ENCODE measurements at regions not wholly inside any gene's neighbourhood (a gene's known extent, or its start where the extent isn't known, plus 50 kb on each side); places are given as distances from the start of the nearest gene placed in this dataset.

DNA sequence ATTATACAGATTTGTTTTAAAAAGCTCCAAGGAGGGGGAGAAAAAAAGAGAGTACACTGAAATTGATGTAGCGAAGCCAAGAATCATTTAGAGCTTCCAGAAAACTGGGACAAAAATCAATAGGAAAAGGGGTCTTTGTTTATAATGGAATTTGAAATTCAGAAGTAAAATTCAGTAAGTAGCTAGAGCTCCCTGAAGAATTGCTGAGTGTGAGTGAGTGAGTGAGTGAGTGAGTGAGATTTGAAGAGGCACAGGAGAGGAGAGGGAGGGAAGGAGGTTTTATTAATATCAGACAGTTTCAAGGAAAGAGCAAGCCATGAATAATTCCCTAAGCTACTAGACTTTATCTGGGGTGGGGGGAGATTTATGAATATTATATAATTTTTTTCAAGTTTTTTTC is 60.7 kb upstream of the ARHGAP28 start:
- no peaks in the 10 kb centered on the region for H3K27me3 ChIP-seq (ENCODE audit: control insufficient read depth in 4 of 4, insufficient read depth in 4 of 4, low read length in 3 of 4)
- H3K9me3 ChIP-seq (ENCODE audit: control insufficient read depth in 4 of 4, low read length in 3 of 4): no peaks in the 10 kb centered on the region
- H3K9ac ChIP-seq (ENCODE audit: low read depth in 1 of 2, low read length in 2 of 2): no peak overlapping the region
- TF ChIP-seq, protein P1, sequence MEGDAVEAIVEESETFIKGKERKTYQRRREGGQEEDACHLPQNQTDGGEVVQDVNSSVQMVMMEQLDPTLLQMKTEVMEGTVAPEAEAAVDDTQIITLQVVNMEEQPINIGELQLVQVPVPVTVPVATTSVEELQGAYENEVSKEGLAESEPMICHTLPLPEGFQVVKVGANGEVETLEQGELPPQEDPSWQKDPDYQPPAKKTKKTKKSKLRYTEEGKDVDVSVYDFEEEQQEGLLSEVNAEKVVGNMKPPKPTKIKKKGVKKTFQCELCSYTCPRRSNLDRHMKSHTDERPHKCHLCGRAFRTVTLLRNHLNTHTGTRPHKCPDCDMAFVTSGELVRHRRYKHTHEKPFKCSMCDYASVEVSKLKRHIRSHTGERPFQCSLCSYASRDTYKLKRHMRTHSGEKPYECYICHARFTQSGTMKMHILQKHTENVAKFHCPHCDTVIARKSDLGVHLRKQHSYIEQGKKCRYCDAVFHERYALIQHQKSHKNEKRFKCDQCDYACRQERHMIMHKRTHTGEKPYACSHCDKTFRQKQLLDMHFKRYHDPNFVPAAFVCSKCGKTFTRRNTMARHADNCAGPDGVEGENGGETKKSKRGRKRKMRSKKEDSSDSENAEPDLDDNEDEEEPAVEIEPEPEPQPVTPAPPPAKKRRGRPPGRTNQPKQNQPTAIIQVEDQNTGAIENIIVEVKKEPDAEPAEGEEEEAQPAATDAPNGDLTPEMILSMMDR (IDR thresholded peaks at IDR 0.05; ENCODE audit: low read depth, low read length, missing input control): no peak
- no peak for TF ChIP-seq RXRA (IDR thresholded peaks at IDR 0.05)
- TF ChIP-seq, protein P2, sequence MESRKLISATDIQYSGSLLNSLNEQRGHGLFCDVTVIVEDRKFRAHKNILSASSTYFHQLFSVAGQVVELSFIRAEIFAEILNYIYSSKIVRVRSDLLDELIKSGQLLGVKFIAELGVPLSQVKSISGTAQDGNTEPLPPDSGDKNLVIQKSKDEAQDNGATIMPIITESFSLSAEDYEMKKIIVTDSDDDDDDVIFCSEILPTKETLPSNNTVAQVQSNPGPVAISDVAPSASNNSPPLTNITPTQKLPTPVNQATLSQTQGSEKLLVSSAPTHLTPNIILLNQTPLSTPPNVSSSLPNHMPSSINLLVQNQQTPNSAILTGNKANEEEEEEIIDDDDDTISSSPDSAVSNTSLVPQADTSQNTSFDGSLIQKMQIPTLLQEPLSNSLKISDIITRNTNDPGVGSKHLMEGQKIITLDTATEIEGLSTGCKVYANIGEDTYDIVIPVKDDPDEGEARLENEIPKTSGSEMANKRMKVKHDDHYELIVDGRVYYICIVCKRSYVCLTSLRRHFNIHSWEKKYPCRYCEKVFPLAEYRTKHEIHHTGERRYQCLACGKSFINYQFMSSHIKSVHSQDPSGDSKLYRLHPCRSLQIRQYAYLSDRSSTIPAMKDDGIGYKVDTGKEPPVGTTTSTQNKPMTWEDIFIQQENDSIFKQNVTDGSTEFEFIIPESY (IDR thresholded peaks at IDR 0.05): no peak
- no peak for TF ChIP-seq GABPA (IDR thresholded peaks at IDR 0.05 in 1 of 2, conservative IDR thresholded peaks at IDR 0.05 in 1 of 2)
- TF ChIP-seq, protein P3, sequence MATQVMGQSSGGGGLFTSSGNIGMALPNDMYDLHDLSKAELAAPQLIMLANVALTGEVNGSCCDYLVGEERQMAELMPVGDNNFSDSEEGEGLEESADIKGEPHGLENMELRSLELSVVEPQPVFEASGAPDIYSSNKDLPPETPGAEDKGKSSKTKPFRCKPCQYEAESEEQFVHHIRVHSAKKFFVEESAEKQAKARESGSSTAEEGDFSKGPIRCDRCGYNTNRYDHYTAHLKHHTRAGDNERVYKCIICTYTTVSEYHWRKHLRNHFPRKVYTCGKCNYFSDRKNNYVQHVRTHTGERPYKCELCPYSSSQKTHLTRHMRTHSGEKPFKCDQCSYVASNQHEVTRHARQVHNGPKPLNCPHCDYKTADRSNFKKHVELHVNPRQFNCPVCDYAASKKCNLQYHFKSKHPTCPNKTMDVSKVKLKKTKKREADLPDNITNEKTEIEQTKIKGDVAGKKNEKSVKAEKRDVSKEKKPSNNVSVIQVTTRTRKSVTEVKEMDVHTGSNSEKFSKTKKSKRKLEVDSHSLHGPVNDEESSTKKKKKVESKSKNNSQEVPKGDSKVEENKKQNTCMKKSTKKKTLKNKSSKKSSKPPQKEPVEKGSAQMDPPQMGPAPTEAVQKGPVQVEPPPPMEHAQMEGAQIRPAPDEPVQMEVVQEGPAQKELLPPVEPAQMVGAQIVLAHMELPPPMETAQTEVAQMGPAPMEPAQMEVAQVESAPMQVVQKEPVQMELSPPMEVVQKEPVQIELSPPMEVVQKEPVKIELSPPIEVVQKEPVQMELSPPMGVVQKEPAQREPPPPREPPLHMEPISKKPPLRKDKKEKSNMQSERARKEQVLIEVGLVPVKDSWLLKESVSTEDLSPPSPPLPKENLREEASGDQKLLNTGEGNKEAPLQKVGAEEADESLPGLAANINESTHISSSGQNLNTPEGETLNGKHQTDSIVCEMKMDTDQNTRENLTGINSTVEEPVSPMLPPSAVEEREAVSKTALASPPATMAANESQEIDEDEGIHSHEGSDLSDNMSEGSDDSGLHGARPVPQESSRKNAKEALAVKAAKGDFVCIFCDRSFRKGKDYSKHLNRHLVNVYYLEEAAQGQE (IDR thresholded peaks at IDR 0.05): no peak
- TF ChIP-seq, protein P4, sequence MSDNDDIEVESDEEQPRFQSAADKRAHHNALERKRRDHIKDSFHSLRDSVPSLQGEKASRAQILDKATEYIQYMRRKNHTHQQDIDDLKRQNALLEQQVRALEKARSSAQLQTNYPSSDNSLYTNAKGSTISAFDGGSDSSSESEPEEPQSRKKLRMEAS (IDR thresholded peaks at IDR 0.05): no peak
- TF ChIP-seq HNF4G (IDR thresholded peaks at IDR 0.05): no peak
- DNase-seq (ENCODE audit: low spot score): no peak
- H3K4me3 ChIP-seq (ENCODE audit: low read depth in 1 of 3, low read length in 3 of 3): no peak overlapping the region
- 86% methylated on average over 1 of the region's 1 CpG for WGBS
- no peaks in the 10 kb centered on the region for H3K36me3 ChIP-seq (ENCODE audit: control insufficient read depth in 4 of 4, insufficient read depth in 3 of 4, low read depth in 1 of 4, low read length in 3 of 4)
- no peak overlapping the region for H3K27ac ChIP-seq (ENCODE audit: low read depth in 1 of 2, low read length in 2 of 2)
- no peaks in the 10 kb centered on the region for H3K4me1 ChIP-seq (ENCODE audit: control insufficient read depth in 4 of 4, insufficient read depth in 4 of 4, low read length in 3 of 4)

DNA sequence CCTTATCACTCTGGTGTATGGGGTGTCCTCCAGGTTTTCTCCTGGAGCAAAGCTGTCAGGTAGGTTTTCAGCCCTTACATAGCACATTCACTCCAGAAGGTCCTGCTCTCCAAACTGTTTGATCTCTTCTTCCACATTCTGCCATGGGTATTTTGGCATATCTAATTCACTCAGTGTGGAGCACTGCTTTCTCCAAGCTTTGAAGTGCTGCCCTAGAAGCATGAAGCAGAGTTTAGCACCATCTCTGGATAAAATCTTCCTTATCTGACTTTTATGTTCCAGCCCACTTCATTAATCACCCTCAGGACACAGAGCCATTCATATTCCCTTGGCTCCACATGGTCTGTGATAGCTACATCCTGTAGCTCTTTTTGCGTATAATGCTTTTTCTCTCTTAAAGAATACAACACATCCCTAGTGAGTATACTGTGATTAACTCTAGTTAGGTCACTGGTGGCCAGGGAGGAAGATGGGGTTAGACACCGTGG is 56.7 kb upstream of the ARHGAP28 start:
- H3K27ac ChIP-seq (ENCODE audit: low read depth in 1 of 2, low read length in 2 of 2): no peak overlapping the region
- no peaks in the 10 kb centered on the region for H3K27me3 ChIP-seq (ENCODE audit: control insufficient read depth in 4 of 4, insufficient read depth in 4 of 4, low read length in 3 of 4)
- TF ChIP-seq TAF1 (conservative IDR thresholded peaks at IDR 0.05): no peak
- no peak for TF ChIP-seq YY1 (IDR thresholded peaks at IDR 0.05)
- TF ChIP-seq EGR1 (IDR thresholded peaks at IDR 0.05; ENCODE audit: low read depth in 2 of 2): no peak
- TF ChIP-seq, protein P1 (IDR thresholded peaks at IDR 0.05; ENCODE audit: low read depth, low read length, missing input control): no peak
- TF ChIP-seq GABPA (IDR thresholded peaks at IDR 0.05 in 1 of 2, conservative IDR thresholded peaks at IDR 0.05 in 1 of 2): no peak
- TF ChIP-seq, protein P2 (IDR thresholded peaks at IDR 0.05): no peak
- TF ChIP-seq SP1 (IDR thresholded peaks at IDR 0.05): no peak
- TF ChIP-seq, protein P5, sequence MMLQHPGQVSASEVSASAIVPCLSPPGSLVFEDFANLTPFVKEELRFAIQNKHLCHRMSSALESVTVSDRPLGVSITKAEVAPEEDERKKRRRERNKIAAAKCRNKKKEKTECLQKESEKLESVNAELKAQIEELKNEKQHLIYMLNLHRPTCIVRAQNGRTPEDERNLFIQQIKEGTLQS (IDR thresholded peaks at IDR 0.05): no peak
- TF ChIP-seq, protein P4 (IDR thresholded peaks at IDR 0.05): no peak
- TF ChIP-seq FOXA1 (IDR thresholded peaks at IDR 0.05): no peak
- H3K9ac ChIP-seq (ENCODE audit: low read depth in 1 of 2, low read length in 2 of 2): no peak overlapping the region
- no peaks in the 10 kb centered on the region for H3K4me1 ChIP-seq (ENCODE audit: control insufficient read depth in 4 of 4, insufficient read depth in 4 of 4, low read length in 3 of 4)
- 70% methylated on average over 2 of the region's 2 CpGs for whole genome bisulfite sequencing
- H3K9me3 ChIP-seq (ENCODE audit: control insufficient read depth in 4 of 4, low read length in 3 of 4): peaks cover 0 to 3% (median 0%) of the 10 kb centered on the region in 4 donors
- no peak overlapping the region for H3K4me3 ChIP-seq (ENCODE audit: low read depth in 1 of 3, low read length in 3 of 3)
- no peak for DNase-seq (ENCODE audit: low spot score)
- H3K36me3 ChIP-seq (ENCODE audit: control insufficient read depth in 4 of 4, insufficient read depth in 3 of 4, low read depth in 1 of 4, low read length in 3 of 4): no peaks in the 10 kb centered on the region
